GM18505 (cell line): ENCODE measurements at regions not wholly inside any gene's neighbourhood (a gene's known extent, or its start where the extent isn't known, plus 50 kb on each side); places are given as distances from the start of the nearest gene placed in this dataset.

Experiments
- ATAC-seq: cut with Tn5 transposase; IDR thresholded peaks from one replicate; pipeline ENCODE4 v1.9.1; 2021; ENCODE audit not compliant: unreplicated experiment
- POLR2A ChIP-seq: IDR thresholded peaks from 4 replicates; pipeline ENCODE4 v1.6.1; 2011; ENCODE audit warnings: borderline replicate concordance; ENCODE audit not compliant: insufficient read depth, insufficient read length; ENCODE audit errors: extremely low read depth

DNA sequence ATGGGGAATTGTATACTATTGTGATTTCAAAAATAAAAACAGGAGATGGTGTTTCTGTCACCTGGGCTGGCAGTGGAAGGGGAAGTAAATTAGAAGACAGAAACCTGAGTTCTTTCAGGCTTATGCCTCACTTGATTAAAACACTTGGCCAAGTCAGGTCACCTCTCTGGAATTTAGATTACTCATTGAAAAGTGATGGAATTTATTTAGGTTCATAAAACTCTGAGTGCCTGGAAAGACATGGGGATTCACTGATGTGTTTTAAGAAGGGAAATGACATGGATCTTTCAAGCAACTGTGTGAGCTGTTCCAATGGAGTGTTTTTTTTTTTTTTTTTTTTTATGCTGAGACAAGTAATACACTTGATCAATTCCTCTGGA, 400.1 kb downstream of the TMEM135 start:
- ATAC-seq, result no peak
- TF ChIP-seq POLR2A, result no peak

DNA sequence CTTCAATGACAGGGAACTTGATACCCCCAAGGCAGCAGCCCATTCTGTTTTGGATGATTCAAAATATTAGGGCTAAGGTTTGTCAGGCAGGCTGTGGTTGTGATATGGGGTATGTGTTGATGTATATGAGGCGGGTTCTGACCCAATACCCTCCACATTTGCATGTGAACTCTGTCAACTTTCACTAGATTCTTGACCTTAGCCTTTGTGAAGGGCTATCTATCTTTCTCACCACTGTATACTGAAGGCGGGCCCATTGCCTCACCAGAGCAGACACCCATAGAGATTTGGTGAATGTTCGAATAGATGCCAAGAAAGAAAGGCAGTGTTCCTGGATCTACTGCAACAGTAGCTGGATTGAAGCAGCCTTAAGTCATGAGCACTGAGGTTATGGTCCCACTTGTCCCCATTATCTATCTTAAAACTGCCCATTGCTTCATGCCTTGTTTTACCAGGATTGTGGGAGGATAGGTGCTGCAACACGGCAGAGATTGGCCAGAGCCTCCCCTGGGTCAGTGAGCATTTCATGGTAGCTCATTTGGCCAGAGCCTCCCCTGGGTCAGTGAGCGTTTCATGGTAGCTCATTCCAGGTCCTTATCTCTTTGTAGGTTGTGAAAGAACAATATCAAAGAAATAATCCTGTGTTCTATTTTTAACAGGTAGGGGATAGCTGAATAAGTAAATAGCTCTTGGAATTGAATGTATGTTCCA, 399.6 kb downstream of the TMEM135 start:
- ATAC-seq, result no peak
- TF ChIP-seq POLR2A, result no peak

DNA sequence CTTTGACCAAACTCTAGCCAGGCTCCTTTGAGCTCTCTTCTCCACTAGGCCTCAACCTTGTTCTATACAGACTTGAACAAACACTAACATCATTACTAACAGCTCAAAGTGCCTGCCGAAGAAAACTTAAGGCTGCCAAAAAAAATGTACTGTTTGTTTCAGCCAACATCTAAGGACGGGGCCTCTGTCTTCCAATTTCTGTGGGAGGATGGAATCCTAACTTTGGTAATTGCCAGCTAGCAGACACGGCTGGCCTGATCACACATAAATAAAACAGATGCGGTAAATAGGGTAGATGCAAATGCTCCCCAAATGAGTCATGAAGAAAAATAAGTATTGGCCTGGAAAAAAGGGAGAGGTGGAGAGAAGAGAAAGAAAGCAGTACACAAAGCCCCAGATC, 394.3 kb downstream of the TMEM135 start:
- TF ChIP-seq POLR2A, result no peak

DNA sequence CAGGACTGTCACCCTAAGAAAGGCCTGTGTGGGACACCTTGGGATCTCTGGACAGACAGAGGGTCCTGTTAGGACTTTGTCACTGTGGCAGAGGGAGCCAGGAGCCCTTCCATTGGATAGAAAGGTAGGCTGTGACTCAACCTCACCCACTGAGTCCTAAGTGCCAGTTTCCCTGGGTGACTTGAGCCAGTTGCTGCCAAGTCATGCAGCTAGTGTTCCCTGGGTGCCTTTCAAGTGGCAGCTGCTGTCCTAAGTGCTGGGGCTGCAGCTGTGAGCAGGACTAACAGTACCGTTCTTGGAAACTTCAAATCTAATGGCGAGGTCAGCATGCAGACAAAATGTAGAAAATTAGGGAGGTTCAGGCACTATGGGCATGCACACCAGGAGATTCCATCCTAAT, 393.7 kb downstream of the TMEM135 start:
- TF ChIP-seq POLR2A, result no peak
- ATAC-seq, result no peak

More for the DNA sequence above, 394.3 kb downstream of the TMEM135 start:
- no peak for ATAC-seq

DNA sequence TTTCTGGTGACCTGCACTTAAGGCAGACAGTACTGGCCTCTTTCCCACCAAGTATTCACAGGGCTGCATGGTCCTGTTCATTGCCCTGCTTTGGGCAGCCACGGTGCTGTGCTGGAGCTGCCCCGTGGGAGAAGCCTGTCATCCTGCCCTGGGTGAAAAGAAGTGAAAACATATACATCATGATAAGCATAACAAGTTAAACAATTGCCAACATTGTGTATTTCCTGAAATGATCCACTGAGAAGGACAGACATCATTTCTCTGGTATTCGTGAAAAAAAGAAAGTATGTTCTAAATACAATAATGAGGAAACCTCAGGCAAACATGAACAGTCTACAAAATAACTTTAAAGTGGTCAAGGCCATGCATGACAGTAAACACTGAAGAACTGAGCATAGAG, 393.1 kb downstream of the TMEM135 start:
- TF ChIP-seq POLR2A, result no peak
- ATAC-seq, result no peak

DNA sequence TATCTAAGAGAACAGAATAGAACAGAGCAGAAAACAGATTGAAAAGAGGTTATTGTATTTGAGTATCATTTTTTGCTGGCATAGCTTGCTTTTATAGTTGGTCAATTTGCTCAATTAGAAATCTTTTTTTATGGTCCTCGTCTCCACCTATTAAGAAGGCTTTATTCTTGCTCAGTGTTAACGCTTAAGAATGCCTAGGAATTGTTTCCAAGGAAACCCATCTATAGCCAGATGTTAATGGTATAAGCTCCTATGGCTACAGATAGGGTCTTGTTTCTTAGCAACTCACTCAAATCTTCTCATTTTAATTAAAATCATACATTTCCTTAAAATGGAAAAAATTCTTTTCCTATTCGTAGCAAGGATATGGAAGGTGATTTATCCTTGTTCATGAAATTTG, 392.3 kb downstream of the TMEM135 start:
- no peak for TF ChIP-seq POLR2A
- ATAC-seq, result no peak

DNA sequence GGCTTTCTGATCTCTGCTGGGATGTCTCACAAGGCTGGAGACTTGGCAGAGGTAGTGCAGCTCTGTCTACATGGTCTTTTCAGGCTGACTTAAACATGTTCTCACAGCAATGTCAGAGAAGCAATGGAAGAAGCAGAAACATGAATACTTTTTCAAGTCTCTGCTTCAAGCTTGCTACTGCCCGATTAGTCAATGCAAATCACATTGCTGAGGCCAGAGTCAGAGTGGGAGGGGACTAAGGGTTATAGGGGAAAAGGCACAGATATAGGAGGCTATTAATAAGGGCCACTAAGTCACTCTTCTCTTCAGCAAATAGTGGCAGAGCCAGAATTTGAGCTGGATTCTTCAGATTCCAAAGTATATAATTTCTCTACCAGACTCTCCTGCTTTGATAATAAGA, 390.5 kb downstream of the TMEM135 start:
- TF ChIP-seq POLR2A, result no peak
- no peak for ATAC-seq

DNA sequence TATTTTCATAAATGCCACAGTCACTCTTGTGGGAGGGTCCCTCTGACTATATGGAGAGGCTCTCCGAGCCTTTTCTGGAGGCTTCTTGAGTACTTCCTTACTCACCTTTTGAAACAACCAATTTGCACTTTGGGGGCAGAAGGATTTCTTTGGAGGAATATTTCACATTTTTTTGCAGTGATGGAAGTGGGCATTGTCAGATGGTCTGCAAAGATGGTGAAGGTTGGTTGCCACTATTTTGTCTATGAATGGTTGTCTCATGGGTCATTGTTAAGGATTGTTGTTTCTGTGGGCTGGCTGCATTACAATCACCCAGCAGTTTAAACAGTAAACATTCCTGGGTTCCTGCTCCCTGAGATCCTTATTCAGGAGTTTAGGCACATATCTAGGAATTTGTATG, 388.2 kb downstream of the TMEM135 start:
- ATAC-seq, result no peak
- TF ChIP-seq POLR2A, result no peak

DNA sequence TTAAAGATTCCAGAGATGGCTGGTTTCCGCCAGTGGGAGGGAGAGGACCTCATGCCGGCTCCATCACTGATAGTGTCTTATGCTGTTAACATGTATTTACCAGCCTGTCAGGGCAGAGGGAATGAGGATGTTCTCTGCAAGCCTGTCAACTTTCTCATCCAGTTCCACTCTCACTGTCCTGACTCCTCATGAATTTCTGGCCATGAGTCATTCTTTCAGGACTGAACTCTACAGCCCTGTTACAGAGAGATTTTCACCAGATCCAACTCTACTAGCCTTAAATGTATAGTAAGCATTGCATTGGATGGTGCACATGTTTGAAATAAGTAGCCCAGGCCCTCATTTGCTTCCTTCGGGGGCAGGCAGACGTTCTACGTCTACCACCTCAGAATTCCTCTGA, 387.7 kb downstream of the TMEM135 start:
- ATAC-seq, result no peak
- TF ChIP-seq POLR2A, result no peak

DNA sequence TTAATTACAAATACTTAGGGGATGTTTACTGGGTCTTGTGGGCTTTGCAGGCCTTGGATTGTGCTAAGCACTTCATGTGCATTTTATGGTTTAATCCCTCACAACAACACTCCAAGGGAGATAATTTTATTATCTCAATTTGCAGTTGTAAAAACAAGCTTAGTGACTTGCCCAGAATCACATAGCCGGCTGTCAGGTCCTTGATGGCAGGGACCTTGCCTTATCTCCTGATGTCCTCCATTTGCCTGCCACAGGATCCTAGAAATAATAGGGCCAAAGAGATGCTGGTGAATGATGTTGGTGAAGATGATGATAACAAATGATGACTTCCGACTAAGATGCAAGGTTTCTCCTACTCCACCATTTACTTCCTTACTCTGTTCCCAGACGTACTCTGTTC, 385.4 kb downstream of the TMEM135 start:
- TF ChIP-seq POLR2A, result no peak
- ATAC-seq, result no peak

DNA sequence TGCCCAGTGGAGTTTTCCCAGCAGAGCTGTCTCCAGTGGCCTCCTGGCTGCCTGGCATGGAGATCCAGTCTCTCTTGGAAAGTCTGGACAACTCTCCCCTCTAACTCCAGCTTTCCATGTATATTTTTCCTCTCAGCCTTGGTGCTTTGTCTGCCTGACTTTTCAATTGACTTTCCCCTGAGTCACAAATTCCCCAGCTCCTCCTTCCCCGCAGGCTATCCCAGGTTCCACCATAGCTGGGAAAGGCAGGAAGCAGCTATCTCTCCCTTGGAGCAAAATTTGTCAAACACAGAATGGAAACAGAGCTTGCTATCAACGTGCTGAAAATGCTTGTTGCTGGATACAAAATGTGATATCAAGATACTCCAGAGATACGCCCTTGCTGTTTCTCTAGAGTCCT, 384.8 kb downstream of the TMEM135 start:
- no peak for TF ChIP-seq POLR2A
- no peak for ATAC-seq

DNA sequence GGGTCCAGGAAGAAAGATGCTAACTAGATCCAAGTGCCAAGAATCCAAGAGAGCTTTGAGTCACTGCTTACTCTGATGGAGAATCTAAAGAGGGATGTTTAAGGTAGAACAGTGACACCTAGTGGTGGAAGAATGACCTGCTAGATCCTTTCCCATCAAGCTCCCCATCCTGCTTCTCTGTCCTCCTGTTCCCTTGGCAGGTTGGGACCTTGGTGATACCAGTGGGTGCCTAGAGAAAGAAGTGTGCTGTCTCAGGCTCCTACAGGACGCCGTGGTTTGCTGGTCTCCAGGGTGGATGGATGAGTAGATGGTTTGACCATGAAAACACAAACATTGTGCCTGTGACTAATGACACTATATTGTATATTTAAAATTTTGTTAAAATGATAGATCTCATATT, 383.7 kb downstream of the TMEM135 start:
- no peak for TF ChIP-seq POLR2A
- ATAC-seq, result peak; percentile 77

DNA sequence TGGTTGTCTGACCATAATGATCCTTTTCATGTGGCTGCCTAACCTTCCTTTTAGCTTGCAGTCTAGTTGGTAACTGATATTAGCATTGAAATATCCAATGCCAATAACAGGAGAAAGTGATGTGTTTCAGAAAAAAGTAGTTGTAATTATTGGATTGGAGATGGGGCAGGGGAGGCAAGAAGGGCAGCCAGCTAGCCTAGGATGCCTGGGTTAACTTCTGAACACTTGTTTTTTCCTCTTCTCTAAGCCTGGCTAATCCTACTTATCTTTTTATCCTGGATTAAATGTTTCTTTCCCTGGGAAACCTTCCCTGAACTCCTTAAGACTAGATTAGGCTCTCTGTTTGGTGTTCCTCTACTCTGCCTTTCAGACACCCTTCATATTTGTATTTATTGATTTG, 380.2 kb downstream of the TMEM135 start:
- no peak for TF ChIP-seq POLR2A
- no peak for ATAC-seq

DNA sequence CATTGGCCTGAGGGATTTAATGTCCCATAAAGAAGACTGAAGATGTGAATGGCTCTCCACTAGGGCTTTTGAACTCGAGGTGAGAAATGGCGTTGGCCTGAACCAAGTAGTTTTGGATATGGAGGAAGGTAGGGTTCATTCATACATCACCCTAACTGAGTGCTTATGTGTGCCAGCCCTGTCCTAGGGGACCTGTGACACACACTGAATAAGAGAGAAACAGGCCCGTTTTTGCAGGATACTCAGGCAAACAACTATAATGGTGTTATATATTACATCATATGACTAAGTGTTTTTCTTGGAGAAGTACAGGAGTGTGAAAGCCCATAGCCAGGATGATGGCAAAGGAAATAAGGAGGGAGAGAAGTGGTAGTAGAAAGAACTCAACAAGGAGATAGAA, 368.1 kb downstream of the TMEM135 start:
- TF ChIP-seq POLR2A, result no peak
- no peak for ATAC-seq

DNA sequence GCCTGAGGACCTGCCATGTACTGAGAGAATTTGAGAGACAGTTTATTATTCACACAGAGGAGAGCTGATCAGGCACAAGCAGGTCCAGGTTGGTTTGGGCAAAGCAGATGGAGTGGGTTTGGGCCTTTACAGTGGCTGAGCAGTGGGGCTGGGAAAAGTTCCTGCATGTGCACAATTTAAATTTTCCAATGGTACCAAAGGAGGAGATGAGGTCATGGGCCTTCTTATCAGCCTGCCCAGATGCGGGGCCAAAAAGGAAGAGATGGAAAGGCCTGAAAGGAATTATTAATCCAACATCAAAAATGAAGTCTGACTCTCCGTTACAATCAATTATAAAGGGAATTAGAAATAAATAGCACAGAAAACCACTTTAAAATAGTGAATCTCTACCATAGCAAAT, 367.6 kb downstream of the TMEM135 start:
- no peak for TF ChIP-seq POLR2A
- ATAC-seq, result no peak
